ENCODE measurements at regions not wholly inside any gene's neighbourhood (a gene's known extent, or its start where the extent isn't known, plus 50 kb on each side); places are given as distances from the start of the nearest gene placed in this dataset.

DNA sequence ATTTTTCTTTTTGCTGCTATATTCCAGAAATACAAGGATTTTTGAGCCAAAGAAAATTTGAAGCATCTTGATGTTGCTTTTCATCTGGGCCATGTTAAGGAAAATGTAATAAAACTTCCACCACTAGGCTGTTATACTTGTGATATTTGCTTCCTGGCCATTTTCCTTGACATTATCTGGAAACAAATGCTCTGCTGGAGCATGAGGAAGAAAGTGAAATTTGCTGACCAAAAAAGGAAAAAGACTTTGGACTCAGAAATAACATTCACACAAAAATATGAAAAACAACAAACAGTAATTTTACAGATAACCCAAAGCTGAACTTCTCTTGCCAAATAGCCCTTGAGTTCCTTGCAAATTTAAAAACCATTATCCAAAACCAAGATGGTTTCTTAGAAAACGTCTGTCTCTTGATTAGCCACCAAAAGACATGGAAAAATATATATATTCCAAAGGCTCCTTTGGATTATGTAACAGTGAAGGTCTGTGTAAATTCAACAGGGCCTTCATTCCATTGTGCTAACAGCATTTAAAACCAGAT lies 344.5 kb downstream of the LMX1A start:
- no peak for ATAC-seq
- Histone ChIP-seq H3K4me2 (ENCODE audit: low read depth, low read length) (no peak overlapping the region), H3K79me2 (ENCODE audit: insufficient read depth, low read length) (no peaks in the 10 kb centered on the region), H3K36me3 (replicated peaks in 1 of 2; ENCODE audit: control insufficient read depth in 1 of 2, insufficient read depth in 2 of 2, low read length in 2 of 2) (no peaks in the 10 kb centered on the region), H3K4me1 (ENCODE audit: insufficient read depth, low read length) (no peaks in the 10 kb centered on the region), H3K9ac (ENCODE audit: insufficient read depth, low read depth, low read length) (no peak overlapping the region), H3K27ac (ENCODE audit: extremely low read length, insufficient read depth, low read length) (no peak overlapping the region), H2AFZ (ENCODE audit: low read length) (no peak overlapping the region), H3K9me3 (ENCODE audit: low read length) (no peaks in the 10 kb centered on the region), H3K4me3 (replicated peaks in 1 of 3; ENCODE audit: insufficient read depth in 1 of 3, low read depth in 2 of 3, low read length in 3 of 3) (no peak overlapping the region), H4K20me1 (ENCODE audit: insufficient read depth, low read length) (no peaks in the 10 kb centered on the region), H3K27me3 (ENCODE audit: control insufficient read depth in 1 of 2, insufficient read depth in 2 of 2, low read length in 2 of 2) (no peaks in the 10 kb centered on the region)
- in situ Hi-C loops (cut with HindIII; ENCODE audit: extremely low pct_ligation_motif_present, low pct_unique_long_range_greater_than_20kb) = no loop called here
- FAIRE-seq = no peak
- CTCF ChIA-PET (ENCODE audit: low intra/inter-chr PET ratio, low total read pairs) = no interaction called here
- 8% methylated on average over 1 of the region's 1 CpG for WGBS (ENCODE audit: low lambda C conversion rate)
- intact Hi-C loops (cut with micrococcal nuclease; ENCODE audit: unreplicated experiment) = no loop called here
- POLR2A ChIA-PET = no interaction called here
- no peak for DNase-seq (ENCODE audit: low spot score)
- no TSS peak for BruUV-seq (replicated peaks)
- TF ChIP-seq ZNF17 (CRISPR knock-in tag; IDR thresholded peaks at IDR 0.05) = no peak
- TF ChIP-seq, protein P1, sequence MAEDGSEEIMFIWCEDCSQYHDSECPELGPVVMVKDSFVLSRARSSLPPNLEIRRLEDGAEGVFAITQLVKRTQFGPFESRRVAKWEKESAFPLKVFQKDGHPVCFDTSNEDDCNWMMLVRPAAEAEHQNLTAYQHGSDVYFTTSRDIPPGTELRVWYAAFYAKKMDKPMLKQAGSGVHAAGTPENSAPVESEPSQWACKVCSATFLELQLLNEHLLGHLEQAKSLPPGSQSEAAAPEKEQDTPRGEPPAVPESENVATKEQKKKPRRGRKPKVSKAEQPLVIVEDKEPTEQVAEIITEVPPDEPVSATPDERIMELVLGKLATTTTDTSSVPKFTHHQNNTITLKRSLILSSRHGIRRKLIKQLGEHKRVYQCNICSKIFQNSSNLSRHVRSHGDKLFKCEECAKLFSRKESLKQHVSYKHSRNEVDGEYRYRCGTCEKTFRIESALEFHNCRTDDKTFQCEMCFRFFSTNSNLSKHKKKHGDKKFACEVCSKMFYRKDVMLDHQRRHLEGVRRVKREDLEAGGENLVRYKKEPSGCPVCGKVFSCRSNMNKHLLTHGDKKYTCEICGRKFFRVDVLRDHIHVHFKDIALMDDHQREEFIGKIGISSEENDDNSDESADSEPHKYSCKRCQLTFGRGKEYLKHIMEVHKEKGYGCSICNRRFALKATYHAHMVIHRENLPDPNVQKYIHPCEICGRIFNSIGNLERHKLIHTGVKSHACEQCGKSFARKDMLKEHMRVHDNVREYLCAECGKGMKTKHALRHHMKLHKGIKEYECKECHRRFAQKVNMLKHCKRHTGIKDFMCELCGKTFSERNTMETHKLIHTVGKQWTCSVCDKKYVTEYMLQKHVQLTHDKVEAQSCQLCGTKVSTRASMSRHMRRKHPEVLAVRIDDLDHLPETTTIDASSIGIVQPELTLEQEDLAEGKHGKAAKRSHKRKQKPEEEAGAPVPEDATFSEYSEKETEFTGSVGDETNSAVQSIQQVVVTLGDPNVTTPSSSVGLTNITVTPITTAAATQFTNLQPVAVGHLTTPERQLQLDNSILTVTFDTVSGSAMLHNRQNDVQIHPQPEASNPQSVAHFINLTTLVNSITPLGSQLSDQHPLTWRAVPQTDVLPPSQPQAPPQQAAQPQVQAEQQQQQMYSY (CRISPR knock-in tag; IDR thresholded peaks at IDR 0.05) = no peak
- TF ChIP-seq, protein P2, sequence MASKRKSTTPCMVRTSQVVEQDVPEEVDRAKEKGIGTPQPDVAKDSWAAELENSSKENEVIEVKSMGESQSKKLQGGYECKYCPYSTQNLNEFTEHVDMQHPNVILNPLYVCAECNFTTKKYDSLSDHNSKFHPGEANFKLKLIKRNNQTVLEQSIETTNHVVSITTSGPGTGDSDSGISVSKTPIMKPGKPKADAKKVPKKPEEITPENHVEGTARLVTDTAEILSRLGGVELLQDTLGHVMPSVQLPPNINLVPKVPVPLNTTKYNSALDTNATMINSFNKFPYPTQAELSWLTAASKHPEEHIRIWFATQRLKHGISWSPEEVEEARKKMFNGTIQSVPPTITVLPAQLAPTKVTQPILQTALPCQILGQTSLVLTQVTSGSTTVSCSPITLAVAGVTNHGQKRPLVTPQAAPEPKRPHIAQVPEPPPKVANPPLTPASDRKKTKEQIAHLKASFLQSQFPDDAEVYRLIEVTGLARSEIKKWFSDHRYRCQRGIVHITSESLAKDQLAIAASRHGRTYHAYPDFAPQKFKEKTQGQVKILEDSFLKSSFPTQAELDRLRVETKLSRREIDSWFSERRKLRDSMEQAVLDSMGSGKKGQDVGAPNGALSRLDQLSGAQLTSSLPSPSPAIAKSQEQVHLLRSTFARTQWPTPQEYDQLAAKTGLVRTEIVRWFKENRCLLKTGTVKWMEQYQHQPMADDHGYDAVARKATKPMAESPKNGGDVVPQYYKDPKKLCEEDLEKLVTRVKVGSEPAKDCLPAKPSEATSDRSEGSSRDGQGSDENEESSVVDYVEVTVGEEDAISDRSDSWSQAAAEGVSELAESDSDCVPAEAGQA (IDR thresholded peaks at IDR 0.05; ENCODE audit: low read depth) = no peak
- TF ChIP-seq, protein P2 (CRISPR knock-in tag; IDR thresholded peaks at IDR 0.05; ENCODE audit: borderline replicate concordance) = no peak
- no peak for TF ChIP-seq FOXA3 (CRISPR knock-in tag; IDR thresholded peaks at IDR 0.05)
- TF ChIP-seq ZNF24 (IDR thresholded peaks at IDR 0.05) = no peak
- TF ChIP-seq ZNF431 (CRISPR knock-in tag; IDR thresholded peaks at IDR 0.05; ENCODE audit: borderline replicate concordance, low read depth) = no peak
- no peak for TF ChIP-seq POLR2AphosphoS5 (IDR thresholded peaks at IDR 0.05; ENCODE audit: low read depth, low read length)
- TF ChIP-seq SOX13 (IDR thresholded peaks at IDR 0.05) = no peak
- TF ChIP-seq SOX13 (CRISPR knock-in tag; conservative IDR thresholded peaks at IDR 0.05 in 1 of 2, IDR thresholded peaks at IDR 0.05 in 1 of 2) = no peak
- TF ChIP-seq FOXM1 (CRISPR knock-in tag; IDR thresholded peaks at IDR 0.05) = no peak
- TF ChIP-seq, protein P3, sequence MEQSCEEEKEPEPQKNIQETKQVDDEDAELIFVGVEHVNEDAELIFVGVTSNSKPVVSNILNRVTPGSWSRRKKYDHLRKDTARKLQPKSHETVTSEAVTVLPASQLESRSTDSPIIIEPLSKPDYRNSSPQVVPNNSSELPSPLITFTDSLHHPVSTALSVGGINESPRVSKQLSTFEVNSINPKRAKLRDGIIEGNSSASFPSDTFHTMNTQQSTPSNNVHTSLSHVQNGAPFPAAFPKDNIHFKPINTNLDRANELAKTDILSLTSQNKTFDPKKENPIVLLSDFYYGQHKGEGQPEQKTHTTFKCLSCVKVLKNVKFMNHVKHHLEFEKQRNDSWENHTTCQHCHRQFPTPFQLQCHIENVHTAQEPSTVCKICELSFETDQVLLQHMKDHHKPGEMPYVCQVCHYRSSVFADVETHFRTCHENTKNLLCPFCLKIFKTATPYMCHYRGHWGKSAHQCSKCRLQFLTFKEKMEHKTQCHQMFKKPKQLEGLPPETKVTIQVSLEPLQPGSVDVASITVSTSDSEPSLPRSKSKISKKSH (CRISPR knock-in tag; IDR thresholded peaks at IDR 0.05; ENCODE audit: borderline replicate concordance) = no peak
- TF ChIP-seq, protein P4, sequence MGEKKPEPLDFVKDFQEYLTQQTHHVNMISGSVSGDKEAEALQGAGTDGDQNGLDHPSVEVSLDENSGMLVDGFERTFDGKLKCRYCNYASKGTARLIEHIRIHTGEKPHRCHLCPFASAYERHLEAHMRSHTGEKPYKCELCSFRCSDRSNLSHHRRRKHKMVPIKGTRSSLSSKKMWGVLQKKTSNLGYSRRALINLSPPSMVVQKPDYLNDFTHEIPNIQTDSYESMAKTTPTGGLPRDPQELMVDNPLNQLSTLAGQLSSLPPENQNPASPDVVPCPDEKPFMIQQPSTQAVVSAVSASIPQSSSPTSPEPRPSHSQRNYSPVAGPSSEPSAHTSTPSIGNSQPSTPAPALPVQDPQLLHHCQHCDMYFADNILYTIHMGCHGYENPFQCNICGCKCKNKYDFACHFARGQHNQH (CRISPR knock-in tag; IDR thresholded peaks at IDR 0.05) = no peak
